ENCODE measurements at regions not wholly inside any gene's neighbourhood (a gene's known extent, or its start where the extent isn't known, plus 50 kb on each side); places are given as distances from the start of the nearest gene placed in this dataset.
"Not testable (repeated sequence)": the region's sequence is repeated elsewhere in the genome, so short reads cannot be mapped to it uniquely, and the experiment has no call there.

DNA sequence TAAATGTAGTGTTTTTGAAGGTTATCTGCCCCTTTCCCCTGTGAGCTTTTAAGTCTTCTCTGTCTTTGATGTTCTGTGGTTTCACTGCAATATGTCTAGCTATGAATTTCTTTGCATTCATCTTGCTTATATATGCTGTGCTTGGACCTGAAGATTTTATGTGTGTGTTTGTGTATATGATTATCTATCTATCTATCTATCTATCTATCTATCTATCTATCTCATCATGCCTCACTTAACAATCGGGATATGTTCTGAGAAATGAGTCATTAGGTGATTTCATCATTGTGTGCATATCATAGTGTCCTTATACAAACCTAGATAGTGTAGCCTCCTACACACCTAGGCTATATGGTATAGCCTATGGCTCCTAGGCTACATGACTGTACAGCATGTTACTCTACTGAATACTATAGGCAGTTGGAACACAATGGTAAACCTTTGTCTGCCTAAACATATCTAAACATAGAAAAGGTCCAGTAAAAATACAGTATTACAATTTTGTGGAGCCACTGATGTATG is 173.9 kb downstream of the NPIPA7 start:
- intact Hi-C loops (cut with micrococcal nuclease); DNase-seq; ATAC-seq: not testable (repeated sequence)

DNA sequence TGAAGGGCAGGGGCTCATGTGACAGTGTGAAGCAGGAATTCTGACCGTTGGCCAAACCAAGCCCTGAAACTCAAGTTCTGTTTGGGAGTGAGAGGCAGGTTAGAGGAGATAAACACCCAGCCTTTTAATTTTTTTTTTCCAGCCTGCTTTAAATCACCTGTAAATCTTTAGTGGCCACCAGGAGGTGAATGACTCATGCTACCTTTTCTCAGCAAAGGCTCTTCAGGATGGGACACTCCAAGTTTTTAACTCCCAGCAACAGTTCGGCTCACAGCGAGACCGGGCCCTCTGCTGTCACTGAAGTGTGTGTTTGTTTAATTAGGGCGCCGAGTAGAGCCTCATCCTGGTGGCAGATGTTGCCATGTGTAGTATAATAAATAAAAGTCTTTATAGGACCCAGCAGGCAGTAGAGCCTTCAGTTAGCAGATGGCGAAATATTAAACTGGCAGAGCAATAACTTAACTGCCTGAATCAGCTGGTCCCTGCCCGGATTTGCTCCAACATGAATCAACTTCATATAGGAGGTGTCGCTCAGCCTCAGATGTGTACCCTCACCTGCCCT is 180.3 kb downstream of the NPIPA7 start:
- ATAC-seq; DNase-seq; intact Hi-C loops (cut with micrococcal nuclease): not testable (repeated sequence)

DNA sequence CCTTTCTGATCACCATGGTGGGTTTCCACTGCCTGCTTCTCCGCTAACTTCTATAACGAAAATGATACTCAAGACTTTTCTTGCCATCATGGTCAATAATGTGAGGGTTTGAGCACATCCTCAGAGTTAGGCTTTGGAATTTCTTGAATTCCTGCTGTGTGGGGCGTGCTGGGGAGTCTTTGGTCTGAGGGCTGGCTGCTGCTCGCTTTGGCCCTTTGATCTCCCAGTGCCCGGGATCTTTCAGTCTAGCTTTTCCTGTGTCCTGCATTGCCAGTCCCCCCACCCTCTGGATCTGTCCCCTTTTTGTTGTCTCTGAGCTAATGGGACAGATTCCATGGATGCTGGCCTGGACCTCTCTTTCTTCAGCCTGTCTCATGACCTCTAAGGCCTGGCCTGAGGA is 182.6 kb downstream of the NPIPA7 start:
- intact Hi-C loops (cut with micrococcal nuclease); ATAC-seq; DNase-seq: not testable (repeated sequence)

DNA sequence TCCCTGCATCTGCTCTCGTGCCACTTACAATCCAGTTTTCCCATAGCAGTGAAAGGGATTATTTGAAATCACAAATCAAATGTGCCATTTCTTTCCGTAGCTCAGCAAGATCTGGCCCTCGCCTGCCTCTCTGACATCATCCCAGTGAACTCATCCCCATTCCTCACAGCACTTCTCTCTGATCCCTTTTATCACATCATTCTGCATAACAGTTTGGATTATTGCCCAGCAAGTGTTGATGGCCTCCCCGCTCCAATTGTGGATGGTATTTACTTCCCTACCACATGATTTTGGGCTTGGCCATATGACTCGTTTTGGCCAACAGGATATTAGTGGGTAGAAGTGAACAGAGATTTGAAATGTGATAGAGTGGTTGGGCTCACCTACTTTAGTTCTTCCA is 185.0 kb downstream of the NPIPA7 start:
- intact Hi-C loops (cut with micrococcal nuclease): not testable (repeated sequence)

DNA sequence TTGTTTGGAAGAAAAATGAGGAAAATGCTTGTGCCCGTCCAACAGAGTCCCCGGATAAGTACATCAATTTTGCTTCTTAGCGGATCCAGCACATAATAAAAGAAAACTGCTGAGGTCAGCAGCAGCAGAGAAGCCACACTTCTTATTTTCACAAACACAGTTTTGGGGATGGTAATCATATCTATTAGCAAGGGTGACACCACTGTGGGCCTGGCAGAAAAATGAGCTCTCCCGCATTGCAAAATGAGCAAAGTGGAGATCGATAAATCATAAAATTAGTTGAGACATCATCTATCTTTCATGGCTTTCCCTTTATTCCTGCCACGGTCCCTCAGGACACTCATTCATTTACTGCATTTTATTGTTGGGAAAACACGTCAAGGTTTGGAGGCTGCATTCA is 186.4 kb downstream of the NPIPA7 start:
- DNase-seq; intact Hi-C loops (cut with micrococcal nuclease); ATAC-seq: not testable (repeated sequence)

More for the DNA sequence above, 185.0 kb downstream of the NPIPA7 start:
- DNase-seq, ATAC-seq: not testable (repeated sequence)

DNA sequence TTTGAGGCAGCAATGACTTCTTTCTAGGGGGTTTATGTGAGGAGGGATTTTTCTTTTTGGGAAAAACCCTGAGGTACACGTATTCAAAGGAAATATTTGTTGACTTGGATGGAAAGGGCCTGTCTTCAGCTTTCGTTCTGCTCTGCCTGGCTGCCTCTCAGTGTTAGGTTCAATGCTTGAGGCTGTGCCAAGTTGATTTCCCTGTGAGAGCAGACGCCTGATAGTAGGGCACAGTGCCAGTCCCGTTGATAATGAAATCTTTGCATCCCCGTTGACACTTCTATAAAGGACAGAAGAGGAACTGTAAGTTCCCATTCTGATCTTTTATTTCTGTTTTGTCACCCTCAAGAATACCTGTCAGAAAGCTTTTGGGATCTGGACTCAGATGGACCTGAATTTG is 191.1 kb downstream of the NPIPA7 start:
- DNase-seq; intact Hi-C loops (cut with micrococcal nuclease): not testable (repeated sequence)
- peak; percentile 40 for ATAC-seq

DNA sequence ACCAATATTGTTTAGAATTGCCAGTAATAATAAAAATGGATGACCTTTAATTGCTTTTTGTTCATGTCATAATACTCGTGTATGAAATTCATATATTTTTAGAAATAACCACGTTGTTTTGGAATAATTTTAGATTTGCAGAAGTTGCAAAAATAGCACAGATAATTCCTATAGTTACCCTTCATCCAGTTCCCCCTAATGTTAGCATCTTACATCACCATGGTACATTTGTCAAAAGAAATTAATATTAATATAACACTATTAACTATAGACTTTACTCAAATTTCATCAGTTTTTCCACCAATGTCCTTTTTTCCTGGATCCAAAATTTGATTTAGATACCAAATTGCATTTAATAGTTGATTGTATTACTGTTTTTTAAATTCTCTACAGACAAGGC is 191.9 kb downstream of the NPIPA7 start:
- ATAC-seq; DNase-seq; intact Hi-C loops (cut with micrococcal nuclease): not testable (repeated sequence)

DNA sequence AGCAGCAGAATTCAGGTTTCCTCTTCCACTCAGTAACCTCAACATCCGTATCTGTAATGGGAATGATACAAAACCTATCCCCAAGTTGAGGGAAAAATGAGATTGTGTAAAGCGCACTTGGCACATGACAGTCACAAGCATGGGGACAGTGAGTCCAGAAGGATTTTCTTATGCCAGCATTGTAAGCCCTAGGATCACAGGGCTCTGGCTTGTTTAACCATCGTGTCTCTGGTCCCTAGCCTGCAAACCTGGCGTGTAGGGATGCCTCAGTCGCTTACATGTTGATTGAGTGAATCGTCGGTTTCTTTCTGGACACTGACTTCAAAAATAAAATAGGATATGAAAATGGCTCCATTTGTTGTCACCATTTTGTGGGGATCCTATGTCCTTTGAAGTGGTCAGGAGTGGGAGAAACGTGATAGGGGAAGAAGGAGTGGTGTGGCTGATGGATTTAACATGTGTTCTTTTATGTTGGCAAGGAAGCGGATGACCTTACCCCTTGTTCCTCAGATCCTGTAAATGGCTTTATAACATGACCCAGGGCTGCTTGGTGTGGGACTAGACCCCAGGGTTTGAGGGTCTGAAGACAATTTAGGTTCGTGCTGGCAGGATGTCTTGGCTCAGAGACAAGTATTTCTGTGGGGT is 193.3 kb downstream of the NPIPA7 start:
- ATAC-seq; DNase-seq; intact Hi-C loops (cut with micrococcal nuclease): not testable (repeated sequence)

DNA sequence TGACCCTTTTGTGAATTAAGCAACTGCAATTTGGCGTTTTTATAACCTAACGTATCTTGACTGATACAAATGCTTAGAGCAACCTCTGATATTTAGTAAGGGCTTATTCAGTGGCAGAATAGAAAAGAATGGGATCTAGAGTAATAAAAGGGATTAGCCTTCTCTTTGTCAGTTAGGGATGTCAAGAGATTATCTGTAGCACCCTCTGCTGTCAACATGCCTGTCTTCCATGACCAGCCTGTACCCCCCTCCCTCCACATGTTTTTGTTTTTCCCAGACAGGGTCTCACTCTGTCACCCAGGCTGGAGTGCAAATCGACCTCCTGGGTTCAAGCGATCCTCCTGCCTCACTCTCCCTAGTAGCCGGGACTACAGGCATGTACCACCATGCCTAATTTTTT is 198.1 kb downstream of the NPIPA7 start:
- intact Hi-C loops (cut with micrococcal nuclease); ATAC-seq; DNase-seq: not testable (repeated sequence)

DNA sequence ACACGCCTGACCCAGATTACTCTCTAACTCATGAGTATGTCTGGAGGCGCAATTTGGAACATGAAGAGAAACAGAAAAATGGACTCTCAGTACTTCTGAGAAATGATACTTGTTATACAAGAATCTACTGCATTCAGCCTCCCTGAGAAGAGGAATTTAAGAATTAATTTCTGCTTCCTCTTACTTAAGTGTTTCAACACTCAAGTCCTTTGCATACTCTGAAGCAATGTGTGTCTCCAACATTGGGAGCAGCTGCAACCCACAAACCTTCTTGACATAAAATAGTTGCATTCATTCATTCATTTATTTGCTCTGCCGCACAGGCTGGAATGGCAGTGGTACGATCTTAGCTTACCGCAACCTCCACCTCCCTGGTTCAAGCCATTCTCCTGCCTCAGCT is 199.8 kb downstream of the NPIPA7 start:
- ATAC-seq: no peak
- DNase-seq: no peak
- intact Hi-C loops (cut with micrococcal nuclease): no loop called here

DNA sequence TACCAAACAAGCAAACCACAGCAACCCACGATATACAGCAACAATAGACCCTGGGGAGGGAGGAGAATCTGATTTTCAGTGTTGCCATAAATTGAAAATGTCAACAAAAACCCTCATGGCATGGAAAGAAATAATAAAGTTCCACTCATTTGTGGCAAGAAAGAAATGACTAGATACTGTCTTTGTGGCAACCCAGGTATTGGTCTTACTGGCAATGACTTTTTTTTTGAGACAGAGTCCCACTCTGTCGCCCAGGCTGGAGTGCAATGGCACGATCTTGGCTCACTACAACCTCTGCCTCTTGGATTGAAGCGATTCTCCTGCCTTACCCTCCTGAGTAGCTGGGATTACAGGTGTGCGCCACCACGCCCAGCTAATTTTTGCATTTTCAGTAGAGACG is 204.0 kb downstream of the NPIPA7 start:
- intact Hi-C loops (cut with micrococcal nuclease); ATAC-seq; DNase-seq: not testable (repeated sequence)

DNA sequence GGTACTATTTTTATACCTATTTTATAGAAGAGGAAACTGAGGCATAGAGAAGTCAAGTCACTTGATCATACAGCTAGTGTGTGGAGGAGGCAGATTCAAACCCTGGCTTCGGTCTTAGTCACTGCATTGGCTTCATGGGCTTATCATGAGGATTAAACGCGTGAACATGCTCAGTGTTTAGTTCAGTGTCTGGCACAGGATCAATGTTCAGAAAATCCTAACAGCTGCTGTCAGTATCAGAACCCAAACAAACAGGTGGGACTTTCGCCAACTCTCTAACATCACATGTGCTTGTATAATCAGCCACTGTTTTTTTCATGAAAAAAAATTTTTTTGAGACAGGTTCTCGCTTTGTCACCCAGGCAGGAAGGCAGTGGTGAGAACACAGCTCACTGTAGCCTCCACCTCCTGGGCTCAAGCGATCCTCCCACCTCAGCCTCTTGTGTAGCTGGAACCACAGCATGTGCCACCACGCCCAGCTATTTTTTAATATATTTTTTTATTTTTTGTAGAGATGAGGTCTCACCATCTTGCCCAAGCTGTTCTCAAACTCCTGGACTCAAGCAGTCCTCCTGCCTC is 207.2 kb downstream of the NPIPA7 start:
- ATAC-seq; intact Hi-C loops (cut with micrococcal nuclease); DNase-seq: not testable (repeated sequence)

DNA sequence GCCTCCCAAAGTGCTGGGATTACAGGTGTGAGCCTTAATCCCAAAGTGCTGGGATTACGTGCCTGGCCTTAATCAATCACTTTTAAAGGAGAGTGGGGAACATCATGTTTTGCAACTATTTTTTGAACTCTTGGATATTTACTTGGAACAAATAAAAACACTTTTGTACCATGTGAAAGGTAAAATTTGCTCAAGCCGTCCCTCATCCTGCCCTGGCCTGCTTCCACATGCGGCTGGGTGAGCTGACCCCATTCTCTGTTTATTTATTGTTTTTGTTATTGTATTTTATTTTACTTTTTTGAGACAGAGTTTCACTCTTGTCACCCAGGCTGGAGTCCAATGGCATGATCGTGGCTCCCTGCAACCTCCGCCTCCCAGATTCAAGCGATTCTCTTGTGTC is 208.0 kb downstream of the NPIPA7 start:
- DNase-seq; intact Hi-C loops (cut with micrococcal nuclease); ATAC-seq: not testable (repeated sequence)

DNA sequence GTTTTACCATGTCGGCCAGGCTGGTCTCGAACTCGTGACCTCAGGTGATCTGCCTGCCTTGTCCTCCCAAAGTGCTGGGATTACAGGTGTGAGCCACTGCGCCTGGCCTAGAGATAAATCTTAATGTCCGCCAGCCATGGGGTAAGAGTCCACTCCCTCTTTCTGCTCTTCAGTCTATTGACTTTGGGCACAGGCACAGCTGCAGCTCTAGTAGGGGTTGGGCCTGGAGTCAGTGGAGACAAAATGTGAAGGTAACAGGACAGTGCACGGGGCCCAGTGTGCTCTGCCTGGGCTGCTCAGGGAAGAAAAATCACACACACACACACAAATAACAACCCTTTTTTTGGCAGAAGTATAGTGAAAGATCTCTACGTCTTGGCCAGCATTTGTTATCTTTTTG is 209.5 kb downstream of the NPIPA7 start:
- intact Hi-C loops (cut with micrococcal nuclease); DNase-seq; ATAC-seq: not testable (repeated sequence)

DNA sequence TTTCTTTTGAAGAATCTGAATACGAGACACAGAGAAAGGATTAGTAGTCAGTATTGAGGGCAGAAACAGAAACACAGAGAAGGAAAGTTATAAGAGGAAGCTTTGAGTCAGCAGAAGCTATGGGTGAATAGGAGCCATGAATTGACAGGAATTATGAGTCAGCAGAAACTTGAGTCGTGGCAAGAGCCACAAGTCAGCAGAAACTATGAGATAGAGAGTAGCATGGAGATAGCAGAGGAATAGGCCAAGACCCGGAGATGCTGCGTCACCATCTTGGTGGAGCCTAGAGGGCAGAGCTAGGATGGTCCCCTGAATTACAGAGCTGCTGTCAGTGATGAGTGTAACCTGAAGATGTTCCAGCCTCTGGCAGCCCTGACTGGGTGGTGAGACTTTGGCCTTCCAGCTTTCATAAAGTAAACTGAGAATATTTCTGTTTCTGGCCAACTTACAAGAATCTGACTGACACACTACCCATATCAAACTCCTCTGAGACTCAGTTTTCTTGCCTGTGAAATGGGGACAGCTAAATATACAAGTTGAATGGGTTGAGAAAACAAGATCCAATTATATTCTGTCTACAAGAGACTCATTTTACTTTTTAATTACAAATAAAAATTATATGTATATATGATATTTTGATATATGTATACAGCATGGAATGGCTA is 211.8 kb downstream of the NPIPA7 start:
- intact Hi-C loops (cut with micrococcal nuclease); DNase-seq; ATAC-seq: not testable (repeated sequence)

DNA sequence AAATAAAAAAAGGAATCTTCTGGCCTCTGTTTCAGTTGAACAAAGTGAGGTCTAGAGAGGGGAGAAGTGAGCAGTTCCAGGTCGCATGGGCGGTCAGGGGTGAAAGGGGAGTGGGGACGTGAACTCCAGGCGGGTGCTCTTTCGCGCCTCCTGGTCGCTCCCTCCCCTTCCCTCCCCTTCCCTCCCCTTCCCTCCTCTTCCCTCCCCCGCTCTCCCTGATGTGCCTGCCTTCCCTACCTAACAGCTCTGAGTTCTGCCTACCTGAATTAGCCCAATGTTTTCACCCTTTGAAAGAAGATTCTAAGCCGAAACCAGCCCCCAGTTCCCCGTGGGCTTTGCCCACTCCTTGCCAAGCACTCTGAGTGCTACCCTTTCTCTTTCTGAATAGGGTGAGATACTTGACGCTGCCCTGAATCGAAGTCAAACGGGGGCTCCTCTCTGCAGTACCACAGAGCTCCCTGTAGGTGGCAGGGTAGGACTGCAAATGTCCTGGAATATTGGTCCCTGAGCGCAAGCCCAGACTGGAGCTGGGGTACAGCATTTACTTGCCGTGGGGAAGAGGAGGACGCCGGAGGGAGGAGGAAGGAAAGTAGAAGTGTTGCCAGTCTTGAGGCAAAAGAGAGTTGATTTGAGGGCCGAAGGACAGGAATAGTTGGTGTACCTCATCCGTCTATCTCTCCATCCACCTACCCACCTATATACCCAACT is 214.4 kb downstream of the NPIPA7 start:
- DNase-seq: peak; percentile 25
- ATAC-seq: peak; percentile 87
- intact Hi-C loops (cut with micrococcal nuclease): not testable (repeated sequence)

DNA sequence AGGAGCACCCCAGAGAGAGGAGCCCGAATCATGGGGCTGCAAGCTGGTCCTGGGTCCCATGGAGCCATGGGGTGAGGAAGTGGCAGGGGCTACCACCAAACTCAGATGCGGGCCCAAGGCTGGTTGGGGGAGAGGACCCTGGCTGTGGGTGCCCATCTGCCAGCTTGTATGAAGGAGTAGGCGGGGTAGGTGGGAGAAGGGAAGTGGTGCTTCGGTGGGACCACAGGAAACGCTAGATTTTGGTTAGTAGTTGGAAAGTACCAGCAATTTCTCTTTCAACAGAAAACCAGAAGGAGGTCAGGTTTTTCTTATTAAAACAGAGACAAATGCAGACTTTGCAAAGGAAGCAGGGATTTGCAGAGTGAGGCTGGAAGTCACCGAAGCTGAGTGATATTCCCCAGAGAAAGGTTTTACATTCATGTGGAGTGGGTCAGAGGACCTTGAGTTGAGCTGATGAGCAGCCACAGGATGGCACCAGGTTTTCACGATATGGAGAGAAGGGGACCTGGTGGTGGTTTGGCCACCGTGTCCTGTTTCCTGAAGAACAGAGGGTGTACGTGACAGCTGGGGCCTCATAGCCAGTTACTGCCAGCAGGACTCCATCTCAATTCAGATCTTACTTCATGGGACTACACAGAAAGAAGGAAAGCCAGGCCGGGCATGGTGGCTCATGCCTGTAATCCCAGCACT is 216.2 kb downstream of the NPIPA7 start:
- DNase-seq; ATAC-seq; intact Hi-C loops (cut with micrococcal nuclease): not testable (repeated sequence)

DNA sequence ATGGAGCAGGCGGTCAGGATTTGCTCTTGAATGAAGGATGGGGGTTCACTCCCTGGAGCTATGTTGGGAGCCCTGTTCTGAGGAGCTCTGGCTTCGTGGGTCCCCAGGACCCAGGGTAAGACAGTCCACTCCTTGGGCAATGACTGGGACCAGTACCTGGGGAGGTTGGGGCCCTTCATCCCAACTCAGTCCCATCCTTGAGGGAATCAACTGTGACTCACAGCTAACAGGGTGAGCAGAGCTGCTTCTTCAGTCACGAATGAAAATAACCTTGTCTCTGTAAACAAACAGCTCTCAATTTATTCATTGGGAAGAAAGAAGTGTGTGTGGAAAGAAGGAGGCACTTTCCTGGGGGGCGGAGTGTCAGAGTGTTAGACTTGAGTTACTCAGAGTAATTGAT is 222.3 kb downstream of the NPIPA7 start:
- ATAC-seq; intact Hi-C loops (cut with micrococcal nuclease): not testable (repeated sequence)

More for the DNA sequence above, 222.3 kb downstream of the NPIPA7 start:
- not testable (repeated sequence) for DNase-seq

Data from left ventricle myocardium superior (tissue), 1 donor.